MV-4-11 (cell line): ENCODE measurements at regions not wholly inside any gene's neighbourhood (a gene's known extent, or its start where the extent isn't known, plus 50 kb on each side); places are given as distances from the start of the nearest gene placed in this dataset.
A peak's percentile ranks its signal among the peaks of the same experiment; 100 is the strongest.
"Not testable (repeated sequence)": the region's sequence is repeated elsewhere in the genome, so short reads cannot be mapped to it uniquely, and the experiment has no call there.

Experiments used
- DNase-seq: peaks from one replicate; lab custom pipeline; 2025; lab: John Stamatoyannopoulos, UW

DNA sequence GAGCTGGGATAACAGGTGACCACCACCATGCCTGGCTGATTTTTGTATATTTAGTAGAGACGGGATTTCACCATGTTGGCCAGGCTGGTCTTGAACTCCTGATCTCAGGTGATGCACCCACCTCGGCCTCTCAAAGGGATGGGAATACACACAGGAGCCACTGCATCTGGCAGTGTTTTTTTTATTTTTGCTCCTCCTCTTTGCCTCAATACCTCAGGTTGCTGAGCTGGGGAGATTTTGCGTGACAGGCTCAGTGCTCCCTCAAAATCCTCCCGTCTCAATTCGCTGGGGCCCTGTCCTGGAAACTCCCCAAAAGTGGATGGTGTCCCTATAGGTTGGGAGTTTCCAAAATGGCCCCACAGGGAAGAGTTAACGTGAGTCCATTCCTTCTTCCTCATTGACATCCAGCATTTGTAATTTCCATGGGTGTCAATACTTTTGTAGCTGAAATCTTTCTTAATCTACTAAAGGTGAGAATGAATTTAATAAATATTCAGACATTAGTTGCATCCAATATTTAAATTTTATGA, 71.8 kb downstream of the GGTLC2 start:
- DNase-seq, result no peak

- DNase-seq, result peak; percentile 66
These were observed 73.2 kb downstream of the GGTLC2 start for GRCh38 chr22:22717664-22718063.

GRCh38 chr22:22720201-22720723, 75.8 kb downstream of the GGTLC2 start:
- DNase-seq, result peak; percentile 88

DNA sequence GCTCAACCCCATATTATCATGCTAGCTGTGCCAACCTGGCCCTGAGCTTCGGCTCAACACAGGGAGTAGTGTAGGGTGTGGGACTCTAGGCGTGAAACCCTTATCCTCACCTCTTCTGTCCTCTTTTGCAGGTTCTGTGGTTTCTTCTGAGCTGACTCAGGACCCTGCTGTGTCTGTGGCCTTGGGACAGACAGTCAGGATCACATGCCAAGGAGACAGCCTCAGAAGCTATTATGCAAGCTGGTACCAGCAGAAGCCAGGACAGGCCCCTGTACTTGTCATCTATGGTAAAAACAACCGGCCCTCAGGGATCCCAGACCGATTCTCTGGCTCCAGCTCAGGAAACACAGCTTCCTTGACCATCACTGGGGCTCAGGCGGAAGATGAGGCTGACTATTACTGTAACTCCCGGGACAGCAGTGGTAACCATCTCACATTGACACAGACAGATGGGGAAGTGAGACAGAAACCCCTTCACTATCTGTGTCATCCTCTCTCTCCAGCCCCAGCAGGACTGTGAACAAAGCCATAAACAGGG, 76.4 kb downstream of the GGTLC2 start:
- peak; percentile 92 for DNase-seq

GRCh38 chr22:22721681-22722354, 77.4 kb downstream of the GGTLC2 start:
- DNase-seq, result peak; percentile 66

- no peak for DNase-seq
These were observed 84.0 kb downstream of the GGTLC2 start for GRCh38 chr22:22728382-22728781.

- no peak for DNase-seq
These were observed 86.4 kb downstream of the GGTLC2 start for GRCh38 chr22:22730655-22731373.

DNA sequence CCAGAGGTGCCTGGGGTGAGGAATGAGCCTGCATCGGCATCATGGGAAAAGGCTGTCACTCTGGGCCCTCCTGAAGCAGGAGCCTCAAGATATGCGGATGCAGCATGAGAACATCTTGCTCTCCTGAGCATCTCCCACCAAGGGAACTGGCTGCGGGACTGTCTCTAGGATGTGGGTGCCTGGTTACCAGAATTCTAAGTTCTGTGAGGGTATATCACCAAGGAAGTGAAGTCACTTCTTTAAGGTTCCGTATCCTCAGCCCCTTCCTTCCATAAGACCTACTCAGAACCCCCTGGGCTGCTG, 86.9 kb downstream of the GGTLC2 start:
- no peak for DNase-seq

DNA sequence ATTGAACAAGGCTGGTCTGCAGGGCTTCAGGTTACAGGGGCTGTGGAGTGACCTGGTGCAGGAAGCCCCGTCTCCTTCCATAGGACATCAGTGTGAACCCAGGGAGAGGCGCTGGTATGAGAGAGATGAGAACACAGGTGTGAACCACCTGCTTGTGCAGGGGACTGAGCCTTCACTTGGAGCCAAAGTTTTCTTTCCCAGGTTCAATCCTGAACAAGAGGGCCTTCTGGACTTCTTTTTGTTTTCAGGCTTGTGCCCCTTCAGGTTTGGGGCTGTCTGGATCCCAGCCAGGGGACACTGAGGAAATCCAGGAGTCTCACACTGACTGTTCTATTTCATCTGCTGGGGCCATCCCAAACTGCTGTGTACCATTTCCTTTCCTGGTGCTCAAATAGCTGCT, 88.6 kb downstream of the GGTLC2 start:
- DNase-seq, result not testable (repeated sequence)

DNA sequence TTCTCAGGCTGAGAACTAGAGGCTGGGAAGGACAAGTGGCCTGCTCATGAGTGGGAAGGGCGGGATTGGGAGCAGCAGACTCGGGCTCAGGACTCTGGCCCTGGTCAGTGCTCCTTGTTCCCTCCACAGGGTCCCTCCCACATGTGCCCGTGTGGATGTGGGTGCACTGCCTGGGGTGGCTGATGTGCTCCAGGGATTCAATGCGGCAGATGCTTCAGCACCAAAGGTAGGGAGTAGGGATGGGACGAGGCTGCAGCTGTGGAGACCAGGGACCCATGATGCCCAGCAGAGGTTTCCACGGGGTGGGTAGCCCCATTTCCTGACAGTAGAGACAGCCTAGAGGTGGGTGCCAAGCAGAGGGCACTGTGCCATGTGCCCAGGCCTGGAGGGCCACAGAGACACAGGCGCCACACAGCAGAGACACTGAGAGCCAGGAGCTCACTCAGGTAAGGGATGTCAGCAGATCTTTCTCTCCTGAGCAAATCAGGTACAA, 89.5 kb downstream of the GGTLC2 start:
- DNase-seq, result no peak

DNA sequence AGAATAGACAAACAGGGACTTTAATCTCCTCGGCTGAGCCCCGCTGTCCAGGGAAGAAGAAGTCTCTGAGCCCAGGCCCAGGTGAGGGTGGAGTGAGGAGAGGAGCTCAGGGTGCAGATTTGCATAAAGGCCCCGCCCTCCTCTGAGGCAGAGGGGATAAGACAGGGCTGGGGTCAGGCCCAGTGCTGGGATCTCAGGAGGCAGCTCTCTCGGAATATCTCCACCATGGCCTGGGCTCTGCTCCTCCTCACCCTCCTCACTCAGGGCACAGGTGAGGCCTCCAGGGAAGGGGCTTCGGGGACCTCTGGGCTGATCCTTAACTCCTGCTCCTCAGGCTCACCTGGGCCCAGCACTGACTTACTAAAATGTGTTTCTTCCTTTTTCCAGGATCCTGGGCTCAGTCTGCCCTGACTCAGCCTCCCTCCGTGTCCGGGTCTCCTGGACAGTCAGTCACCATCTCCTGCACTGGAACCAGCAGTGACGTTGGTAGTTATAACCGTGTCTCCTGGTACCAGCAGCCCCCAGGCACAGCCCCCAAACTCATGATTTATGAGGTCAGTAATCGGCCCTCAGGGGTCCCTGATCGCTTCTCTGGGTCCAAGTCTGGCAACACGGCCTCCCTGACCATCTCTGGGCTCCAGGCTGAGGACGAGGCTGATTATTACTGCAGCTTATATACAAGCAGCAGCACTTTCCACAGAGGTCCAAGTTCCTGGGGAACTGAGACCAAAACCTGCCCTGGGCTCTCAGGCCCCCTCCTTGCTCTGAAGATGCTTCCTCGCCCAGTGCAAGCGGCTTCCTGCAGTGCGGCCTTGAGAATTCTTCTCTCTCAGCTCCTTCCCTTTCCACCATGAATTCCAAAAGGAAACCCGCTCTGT, 90.2 kb downstream of the GGTLC2 start:
- not testable (repeated sequence) for DNase-seq

DNA sequence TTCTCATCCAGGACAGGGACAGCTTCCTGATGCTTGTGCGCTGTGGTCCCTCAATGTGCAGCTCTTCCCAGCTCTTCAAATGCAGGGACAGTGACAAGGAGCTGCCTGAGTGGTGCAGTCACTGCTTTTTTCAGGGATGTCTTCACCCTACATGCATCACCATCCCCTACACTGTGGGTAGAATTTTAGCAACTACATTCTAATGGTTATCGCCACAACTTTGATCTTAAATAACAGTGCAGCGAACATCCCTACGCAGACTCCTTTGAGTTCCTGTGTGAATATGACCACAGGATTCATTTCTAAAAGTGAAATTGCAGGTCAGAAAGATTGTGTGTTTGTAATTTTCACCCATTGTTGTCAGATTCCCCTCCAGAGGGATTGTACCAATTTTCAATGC, 90.9 kb downstream of the GGTLC2 start:
- DNase-seq, result not testable (repeated sequence)

DNA sequence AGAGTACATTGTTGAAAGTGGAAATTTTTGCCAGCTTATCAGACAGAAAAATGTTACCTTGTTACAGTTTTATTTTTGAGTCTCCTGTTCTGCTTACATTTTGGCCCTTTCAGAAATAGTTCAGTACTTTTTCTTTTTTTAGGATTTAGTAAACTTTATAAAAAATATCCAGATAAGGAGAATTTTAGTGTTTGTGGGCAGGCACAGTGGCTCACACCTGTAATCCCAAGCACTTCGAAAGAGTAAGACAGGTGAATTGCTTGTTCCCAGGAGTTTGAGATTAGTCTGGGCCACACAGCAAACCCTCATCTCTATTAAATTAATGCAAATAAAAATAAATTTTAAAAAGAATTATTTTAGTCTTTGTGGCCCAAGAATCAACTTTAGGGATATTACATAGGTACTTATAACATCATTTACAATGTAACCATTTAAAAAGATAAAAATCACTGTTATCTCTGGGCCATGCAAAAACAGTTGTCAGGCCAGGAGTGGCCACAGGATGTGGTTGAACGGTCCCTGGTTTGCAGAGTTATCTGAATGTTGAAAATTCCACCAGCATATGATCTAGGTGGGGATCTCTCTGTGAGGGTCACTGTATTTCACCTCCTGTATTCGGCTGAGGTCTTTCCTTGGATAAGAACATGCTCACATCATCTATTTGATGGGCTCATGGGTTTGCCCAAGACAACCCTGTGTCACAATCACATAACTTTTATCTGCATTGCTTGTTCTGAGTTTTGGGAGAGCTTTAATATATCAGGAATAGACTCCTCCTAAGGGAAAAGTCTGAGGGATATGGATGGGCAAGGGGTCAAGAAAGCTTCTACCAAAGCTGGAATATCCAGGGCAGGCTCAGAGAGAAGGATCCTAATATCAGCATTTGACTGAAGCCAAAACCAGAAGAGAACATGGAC, 91.5 kb downstream of the GGTLC2 start:
- DNase-seq, result no peak

- DNase-seq, result no peak
These were observed 93.2 kb downstream of the GGTLC2 start for GRCh38 chr22:22737590-22737989.

- no peak for DNase-seq
These were observed 94.7 kb downstream of the GGTLC2 start for GRCh38 chr22:22738959-22739585.

DNA sequence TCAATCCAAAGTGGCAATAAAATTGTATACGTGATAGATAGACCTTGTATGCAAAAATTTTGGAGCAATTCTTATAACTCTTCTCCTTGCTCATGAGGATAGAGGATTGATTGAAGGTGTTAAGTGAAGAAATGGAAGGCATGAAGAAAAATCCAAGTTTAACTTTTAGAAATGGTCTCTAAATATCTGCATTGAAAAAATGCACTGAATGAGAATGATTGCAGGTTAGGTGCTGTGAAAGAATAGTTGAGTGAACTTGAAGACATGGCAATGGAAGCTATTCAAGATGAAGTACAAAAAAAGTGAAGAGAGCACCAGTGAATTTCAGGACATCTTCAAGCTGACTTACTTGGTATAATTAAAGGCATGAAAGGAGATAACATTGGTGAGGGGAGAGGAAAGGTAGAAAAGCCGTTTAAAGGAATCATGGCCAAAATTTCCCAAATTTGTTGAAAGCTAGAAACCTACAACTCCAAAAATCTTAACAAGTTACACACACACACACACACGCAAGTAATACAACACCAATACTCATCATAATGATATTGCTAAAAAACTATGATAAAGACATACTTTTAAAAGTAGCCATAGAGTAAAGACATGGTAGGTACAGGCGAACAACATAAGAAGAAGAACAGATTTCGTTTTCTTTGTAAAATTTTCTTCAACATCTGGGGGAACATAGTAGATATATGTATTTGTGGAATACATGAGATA, 96.3 kb downstream of the GGTLC2 start:
- DNase-seq, result no peak

DNA sequence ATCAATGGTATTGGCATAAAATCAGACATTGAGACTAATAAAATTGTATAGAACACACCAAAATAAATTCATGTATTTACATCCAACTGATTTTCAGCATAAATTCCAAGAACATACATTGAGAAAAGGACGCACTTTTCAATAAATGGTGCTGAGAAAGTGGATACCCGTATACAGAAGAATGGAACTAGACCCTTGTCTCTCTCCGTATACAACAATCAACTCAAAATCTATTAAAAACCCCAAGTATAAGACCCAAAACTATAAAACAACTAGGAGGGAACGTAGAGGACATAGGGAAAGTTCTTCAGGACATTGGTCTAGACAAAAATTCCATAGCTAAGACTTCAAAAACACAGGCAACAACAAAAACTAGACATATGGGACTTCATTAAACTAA, 97.4 kb downstream of the GGTLC2 start:
- no peak for DNase-seq

GRCh38 chr22:22742641-22743040, 98.2 kb downstream of the GGTLC2 start:
- DNase-seq, result no peak

DNA sequence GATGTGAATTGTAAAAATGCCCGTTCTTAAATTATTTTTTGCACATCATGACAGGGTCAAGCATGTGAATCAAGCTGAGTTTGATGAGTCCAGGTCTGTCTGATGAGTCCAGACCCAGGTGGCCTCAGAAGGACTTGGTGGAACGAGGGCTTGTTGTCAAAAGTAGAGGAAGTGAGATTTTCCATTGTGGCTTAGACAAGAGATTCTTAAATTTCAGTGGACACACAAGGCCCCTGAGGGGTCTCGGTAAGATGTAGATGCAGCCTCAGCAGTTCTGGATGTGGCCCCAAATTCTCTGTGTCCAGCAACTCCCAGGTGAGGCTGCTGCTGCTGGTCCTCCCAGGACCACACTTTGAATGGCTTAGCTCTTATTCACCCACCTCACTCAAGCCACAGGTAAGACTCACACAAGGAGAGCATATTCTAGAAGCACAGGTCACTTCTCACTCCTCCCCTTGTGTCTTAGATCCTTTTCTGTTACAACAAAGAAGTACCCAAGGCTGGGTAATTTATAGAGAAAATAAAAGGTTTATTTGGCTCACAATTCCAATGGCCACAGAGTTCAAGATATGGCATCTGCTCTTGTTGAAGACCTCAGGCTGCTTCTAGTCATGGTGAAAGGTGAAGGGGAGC, 98.8 kb downstream of the GGTLC2 start:
- no peak for DNase-seq
